T-helper 9 cell (primary cell): ENCODE measurements at regions not wholly inside any gene's neighbourhood (a gene's known extent, or its start where the extent isn't known, plus 50 kb on each side); places are given as distances from the start of the nearest gene placed in this dataset.
A peak's percentile ranks its signal among the peaks of the same experiment; 100 is the strongest.
"Not testable (repeated sequence)": the region's sequence is repeated elsewhere in the genome, so short reads cannot be mapped to it uniquely, and the experiment has no call there.

Experiments
- DNase-seq: peaks from one replicate; pipeline ENCODE4 v3.0.0-alpha.2; 2020

GRCh38 chr15:59830098-59830497, 141.0 kb upstream of the BNIP2 start:
- no peak for DNase-seq

GRCh38 chr15:59828861-59829260, 139.7 kb upstream of the BNIP2 start:
- no peak for DNase-seq

GRCh38 chr15:59828263-59828662, 139.1 kb upstream of the BNIP2 start:
- no peak for DNase-seq

GRCh38 chr15:59825901-59826300, 136.8 kb upstream of the BNIP2 start:
- no peak for DNase-seq

GRCh38 chr15:59821286-59821685, 132.2 kb upstream of the BNIP2 start:
- no peak for DNase-seq

- DNase-seq, result no peak
Observed at GRCh38 chr15:59819092-59819491, 130.0 kb upstream of the BNIP2 start.

GRCh38 chr15:59818336-59818735, 129.2 kb upstream of the BNIP2 start:
- no peak for DNase-seq

GRCh38 chr15:59817834-59818233, 128.7 kb upstream of the BNIP2 start:
- no peak for DNase-seq

GRCh38 chr15:59817053-59817452, 127.9 kb upstream of the BNIP2 start:
- DNase-seq, result no peak

- DNase-seq, result no peak
Observed at GRCh38 chr15:59814409-59814808, 125.3 kb upstream of the BNIP2 start.

- no peak for DNase-seq
Observed at GRCh38 chr15:59812889-59813288, 123.8 kb upstream of the BNIP2 start.

- no peak for DNase-seq
Observed at GRCh38 chr15:59812250-59812870, 123.2 kb upstream of the BNIP2 start.

- peak; percentile 38 for DNase-seq
Observed at GRCh38 chr15:59803293-59803966, 114.3 kb upstream of the BNIP2 start.

GRCh38 chr15:59801649-59802048, 112.5 kb upstream of the BNIP2 start:
- no peak for DNase-seq

GRCh38 chr15:59798605-59798917, 109.4 kb upstream of the BNIP2 start:
- DNase-seq, result no peak

GRCh38 chr15:59797756-59798604, 108.9 kb upstream of the BNIP2 start:
- no peak for DNase-seq

- DNase-seq, result no peak
Observed at GRCh38 chr15:59794229-59794886, 105.2 kb upstream of the BNIP2 start.

- DNase-seq, result peak; percentile 7
Observed at GRCh38 chr15:59792359-59792758, 103.2 kb upstream of the BNIP2 start.

- no peak for DNase-seq
Observed at GRCh38 chr15:59791755-59792154, 102.6 kb upstream of the BNIP2 start.

GRCh38 chr15:59791079-59791478, 102.0 kb upstream of the BNIP2 start:
- no peak for DNase-seq

- not testable (repeated sequence) for DNase-seq
Observed at GRCh38 chr15:59786466-59786865, 97.3 kb upstream of the BNIP2 start.

- not testable (repeated sequence) for DNase-seq
Observed at GRCh38 chr15:59785981-59786380, 96.9 kb upstream of the BNIP2 start.

GRCh38 chr15:59783774-59784520, 94.8 kb upstream of the BNIP2 start:
- DNase-seq, result not testable (repeated sequence)
